ENCODE measurements at regions not wholly inside any gene's neighbourhood (a gene's known extent, or its start where the extent isn't known, plus 50 kb on each side); places are given as distances from the start of the nearest gene placed in this dataset.

DNA sequence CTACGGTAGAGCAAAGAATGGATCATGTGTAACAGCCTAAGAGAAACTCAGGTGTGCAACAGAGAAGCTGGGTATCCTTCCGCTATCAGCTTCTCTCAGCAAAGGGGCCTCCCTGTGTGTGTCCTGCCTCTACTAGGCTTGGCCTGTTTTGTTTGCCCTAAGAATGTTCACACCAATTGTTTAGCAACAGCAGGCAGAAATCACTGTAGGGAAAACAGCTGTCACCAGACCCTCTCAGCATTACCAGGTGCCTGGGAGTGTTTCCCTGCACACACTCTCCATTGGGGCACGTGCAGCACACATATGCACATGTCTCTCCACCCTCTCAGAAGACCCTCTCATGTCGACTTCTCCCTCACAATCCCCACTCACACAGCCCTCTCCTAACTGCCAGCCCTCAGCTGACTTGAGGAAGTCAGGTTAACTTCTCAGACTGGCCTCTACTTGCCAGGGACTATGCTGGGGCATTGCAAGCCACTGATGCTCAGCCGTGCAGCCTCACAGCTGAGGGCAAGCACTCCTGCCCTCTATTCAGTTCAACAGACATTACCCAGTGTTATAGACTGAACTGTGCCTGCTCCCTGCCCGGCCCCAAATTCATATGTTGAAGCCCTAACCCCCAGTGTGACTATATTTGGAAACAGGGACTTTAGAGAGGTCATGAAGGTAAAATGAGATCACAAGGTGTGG, 97.6 kb downstream of the TRIM29 start (continued):
- TF ChIP-seq, protein P1, sequence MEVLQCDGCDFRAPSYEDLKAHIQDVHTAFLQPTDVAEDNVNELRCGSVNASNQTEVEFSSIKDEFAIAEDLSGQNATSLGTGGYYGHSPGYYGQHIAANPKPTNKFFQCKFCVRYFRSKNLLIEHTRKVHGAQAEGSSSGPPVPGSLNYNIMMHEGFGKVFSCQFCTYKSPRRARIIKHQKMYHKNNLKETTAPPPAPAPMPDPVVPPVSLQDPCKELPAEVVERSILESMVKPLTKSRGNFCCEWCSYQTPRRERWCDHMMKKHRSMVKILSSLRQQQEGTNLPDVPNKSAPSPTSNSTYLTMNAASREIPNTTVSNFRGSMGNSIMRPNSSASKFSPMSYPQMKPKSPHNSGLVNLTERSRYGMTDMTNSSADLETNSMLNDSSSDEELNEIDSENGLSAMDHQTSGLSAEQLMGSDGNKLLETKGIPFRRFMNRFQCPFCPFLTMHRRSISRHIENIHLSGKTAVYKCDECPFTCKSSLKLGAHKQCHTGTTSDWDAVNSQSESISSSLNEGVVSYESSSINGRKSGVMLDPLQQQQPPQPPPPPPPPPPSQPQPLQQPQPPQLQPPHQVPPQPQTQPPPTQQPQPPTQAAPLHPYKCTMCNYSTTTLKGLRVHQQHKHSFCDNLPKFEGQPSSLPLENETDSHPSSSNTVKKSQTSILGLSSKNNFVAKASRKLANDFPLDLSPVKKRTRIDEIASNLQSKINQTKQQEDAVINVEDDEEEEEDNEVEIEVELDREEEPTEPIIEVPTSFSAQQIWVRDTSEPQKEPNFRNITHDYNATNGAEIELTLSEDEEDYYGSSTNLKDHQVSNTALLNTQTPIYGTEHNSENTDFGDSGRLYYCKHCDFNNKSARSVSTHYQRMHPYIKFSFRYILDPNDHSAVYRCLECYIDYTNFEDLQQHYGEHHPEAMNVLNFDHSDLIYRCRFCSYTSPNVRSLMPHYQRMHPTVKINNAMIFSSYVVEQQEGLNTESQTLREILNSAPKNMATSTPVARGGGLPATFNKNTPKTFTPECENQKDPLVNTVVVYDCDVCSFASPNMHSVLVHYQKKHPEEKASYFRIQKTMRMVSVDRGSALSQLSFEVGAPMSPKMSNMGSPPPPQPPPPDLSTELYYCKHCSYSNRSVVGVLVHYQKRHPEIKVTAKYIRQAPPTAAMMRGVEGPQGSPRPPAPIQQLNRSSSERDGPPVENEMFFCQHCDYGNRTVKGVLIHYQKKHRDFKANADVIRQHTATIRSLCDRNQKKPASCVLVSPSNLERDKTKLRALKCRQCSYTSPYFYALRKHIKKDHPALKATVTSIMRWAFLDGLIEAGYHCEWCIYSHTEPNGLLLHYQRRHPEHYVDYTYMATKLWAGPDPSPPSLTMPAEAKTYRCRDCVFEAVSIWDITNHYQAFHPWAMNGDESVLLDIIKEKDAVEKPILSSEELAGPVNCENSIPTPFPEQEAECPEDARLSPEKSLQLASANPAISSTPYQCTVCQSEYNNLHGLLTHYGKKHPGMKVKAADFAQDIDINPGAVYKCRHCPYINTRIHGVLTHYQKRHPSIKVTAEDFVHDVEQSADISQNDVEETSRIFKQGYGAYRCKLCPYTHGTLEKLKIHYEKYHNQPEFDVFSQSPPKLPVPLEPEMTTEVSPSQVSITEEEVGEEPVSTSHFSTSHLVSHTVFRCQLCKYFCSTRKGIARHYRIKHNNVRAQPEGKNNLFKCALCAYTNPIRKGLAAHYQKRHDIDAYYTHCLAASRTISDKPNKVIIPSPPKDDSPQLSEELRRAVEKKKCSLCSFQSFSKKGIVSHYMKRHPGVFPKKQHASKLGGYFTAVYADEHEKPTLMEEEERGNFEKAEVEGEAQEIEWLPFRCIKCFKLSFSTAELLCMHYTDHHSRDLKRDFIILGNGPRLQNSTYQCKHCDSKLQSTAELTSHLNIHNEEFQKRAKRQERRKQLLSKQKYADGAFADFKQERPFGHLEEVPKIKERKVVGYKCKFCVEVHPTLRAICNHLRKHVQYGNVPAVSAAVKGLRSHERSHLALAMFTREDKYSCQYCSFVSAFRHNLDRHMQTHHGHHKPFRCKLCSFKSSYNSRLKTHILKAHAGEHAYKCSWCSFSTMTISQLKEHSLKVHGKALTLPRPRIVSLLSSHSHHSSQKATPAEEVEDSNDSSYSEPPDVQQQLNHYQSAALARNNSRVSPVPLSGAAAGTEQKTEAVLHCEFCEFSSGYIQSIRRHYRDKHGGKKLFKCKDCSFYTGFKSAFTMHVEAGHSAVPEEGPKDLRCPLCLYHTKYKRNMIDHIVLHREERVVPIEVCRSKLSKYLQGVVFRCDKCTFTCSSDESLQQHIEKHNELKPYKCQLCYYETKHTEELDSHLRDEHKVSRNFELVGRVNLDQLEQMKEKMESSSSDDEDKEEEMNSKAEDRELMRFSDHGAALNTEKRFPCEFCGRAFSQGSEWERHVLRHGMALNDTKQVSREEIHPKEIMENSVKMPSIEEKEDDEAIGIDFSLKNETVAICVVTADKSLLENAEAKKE (CRISPR knock-in tag; IDR thresholded peaks at IDR 0.05), result no peak
- TF ChIP-seq CTCF (conservative IDR thresholded peaks at IDR 0.05; ENCODE audit: low read depth in 2 of 2), result no peak
- TF ChIP-seq, protein P2, sequence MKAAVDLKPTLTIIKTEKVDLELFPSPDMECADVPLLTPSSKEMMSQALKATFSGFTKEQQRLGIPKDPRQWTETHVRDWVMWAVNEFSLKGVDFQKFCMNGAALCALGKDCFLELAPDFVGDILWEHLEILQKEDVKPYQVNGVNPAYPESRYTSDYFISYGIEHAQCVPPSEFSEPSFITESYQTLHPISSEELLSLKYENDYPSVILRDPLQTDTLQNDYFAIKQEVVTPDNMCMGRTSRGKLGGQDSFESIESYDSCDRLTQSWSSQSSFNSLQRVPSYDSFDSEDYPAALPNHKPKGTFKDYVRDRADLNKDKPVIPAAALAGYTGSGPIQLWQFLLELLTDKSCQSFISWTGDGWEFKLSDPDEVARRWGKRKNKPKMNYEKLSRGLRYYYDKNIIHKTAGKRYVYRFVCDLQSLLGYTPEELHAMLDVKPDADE (IDR thresholded peaks at IDR 0.05), result no peak

DNA sequence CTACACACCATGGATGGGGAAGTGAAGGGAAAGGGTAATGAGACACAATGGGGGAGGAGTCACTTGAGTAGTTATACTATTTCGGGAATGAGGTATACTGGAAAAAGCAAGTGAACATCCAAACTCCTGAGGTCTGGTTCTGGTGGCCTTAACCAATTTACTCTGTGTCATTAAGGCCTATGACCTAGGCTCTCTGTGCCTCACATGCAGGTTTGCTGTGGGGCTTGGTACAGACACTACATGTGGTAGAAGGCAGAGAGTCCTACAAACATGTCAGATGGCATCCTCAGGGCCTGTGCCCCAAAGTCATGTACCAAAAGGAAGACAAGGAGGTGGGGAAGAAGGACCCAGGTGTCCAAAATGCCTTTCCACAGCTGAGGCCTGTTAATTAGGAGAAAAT, 98.9 kb downstream of the TRIM29 start:
- Mint-ChIP-seq H3K36me3 (ENCODE audit: low read depth) (peaks cover 7% of the 10 kb centered on the region; the same call in 1 of the 3 replicates), H3K27ac (no peak overlapping the region), H3K9me3 (peaks cover 12% of the 10 kb centered on the region; the same call in 2 of the 3 replicates), H3K4me3 (no peak overlapping the region), H3K4me1 (peaks cover 2% of the 10 kb centered on the region), H3K27me3 (ENCODE audit: insufficient read depth, low read depth, poor library complexity) (peaks cover 5% of the 10 kb centered on the region)
- no peaks in the 10 kb centered on the region for H3K27me3 ChIP-seq (ENCODE audit: insufficient read depth)
- no peak overlapping the region for H3K4me3 ChIP-seq
- DNase-seq (ENCODE audit: low spot score) (no peak), ATAC-seq (no peak)
- H3F3A ChIP-seq (replicated peaks; ENCODE audit: low read depth), result no peaks in the 10 kb centered on the region
- no peaks in the 10 kb centered on the region for H3K36me3 ChIP-seq (ENCODE audit: insufficient read depth)
- TF ChIP-seq ZNF114 (CRISPR knock-in tag; IDR thresholded peaks at IDR 0.05), result no peak
- no peak overlapping the region for H3K27ac ChIP-seq (ENCODE audit: low read depth)
- no peaks in the 10 kb centered on the region for H4K20me1 ChIP-seq (replicated peaks; ENCODE audit: insufficient read depth)
- no peaks in the 10 kb centered on the region for H3K79me2 ChIP-seq (replicated peaks; ENCODE audit: insufficient read depth)
- H2AFZ ChIP-seq, result no peak overlapping the region
- H3K9me2 ChIP-seq (ENCODE audit: insufficient read depth), result 0 out of 2 replicates have a peak, but pooled peaks cover 8% of the 10 kb centered on the region
- H3K4me1 ChIP-seq (ENCODE audit: insufficient read depth), result peaks cover 4% of the 10 kb centered on the region; the same call in 1 of the 2 replicates
- no peak overlapping the region for H3K4me2 ChIP-seq
